Panc1 (cell line): ENCODE measurements at regions not wholly inside any gene's neighbourhood (a gene's known extent, or its start where the extent isn't known, plus 50 kb on each side); places are given as distances from the start of the nearest gene placed in this dataset.

Source experiments
- POLR2AphosphoS5 ChIP-seq: IDR thresholded peaks from 2 replicates; pipeline ENCODE4 v1.6.1; 2012; ENCODE audit warnings: mild to moderate bottlenecking, low read depth, low read length, moderate library complexity
- REST ChIP-seq, 2 experiments: IDR thresholded peaks; 2 replicates each; pipeline ENCODE4 v1.6.1; 2011 to 2012; ENCODE audit warnings: low read depth in 2 of 2, control low read depth in 1 of 2, low read length in 1 of 2, mild to moderate bottlenecking in 1 of 2, moderate library complexity in 1 of 2; ENCODE audit not compliant: insufficient read depth in 1 of 2
- SIN3A ChIP-seq: IDR thresholded peaks from 2 replicates; pipeline ENCODE4 v1.6.1; 2012; ENCODE audit warnings: low read depth, mild to moderate bottlenecking, low read length, moderate library complexity, borderline replicate concordance; ENCODE audit not compliant: insufficient read depth
- TF ChIP-seq, protein P1 (sequence below): fragments of 450-650 bp; IDR thresholded peaks from 2 replicates; pipeline ENCODE4 v1.5.1; 2017; ENCODE audit warnings: mild to moderate bottlenecking

DNA sequence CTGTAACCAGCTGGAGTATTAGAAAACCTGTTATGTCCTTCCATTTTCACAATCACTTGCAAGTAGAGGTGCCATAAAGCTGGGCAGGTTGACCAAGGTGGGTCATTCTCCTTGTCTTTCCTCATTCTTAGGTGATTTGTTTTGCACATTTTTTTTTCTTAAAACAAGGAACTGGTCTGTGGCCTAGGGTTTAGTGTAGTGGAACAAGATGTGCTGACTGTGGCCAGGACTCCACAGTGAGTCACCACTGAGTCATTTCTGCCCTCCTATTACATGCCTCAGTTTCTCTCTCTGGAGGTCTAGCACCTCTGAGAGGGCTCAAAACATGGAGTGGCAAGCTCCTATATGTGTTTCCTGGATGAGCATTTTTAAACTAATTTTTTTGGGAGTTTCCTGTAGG lies 355.9 kb downstream of the GPM6A start:
- TF ChIP-seq, protein P1, sequence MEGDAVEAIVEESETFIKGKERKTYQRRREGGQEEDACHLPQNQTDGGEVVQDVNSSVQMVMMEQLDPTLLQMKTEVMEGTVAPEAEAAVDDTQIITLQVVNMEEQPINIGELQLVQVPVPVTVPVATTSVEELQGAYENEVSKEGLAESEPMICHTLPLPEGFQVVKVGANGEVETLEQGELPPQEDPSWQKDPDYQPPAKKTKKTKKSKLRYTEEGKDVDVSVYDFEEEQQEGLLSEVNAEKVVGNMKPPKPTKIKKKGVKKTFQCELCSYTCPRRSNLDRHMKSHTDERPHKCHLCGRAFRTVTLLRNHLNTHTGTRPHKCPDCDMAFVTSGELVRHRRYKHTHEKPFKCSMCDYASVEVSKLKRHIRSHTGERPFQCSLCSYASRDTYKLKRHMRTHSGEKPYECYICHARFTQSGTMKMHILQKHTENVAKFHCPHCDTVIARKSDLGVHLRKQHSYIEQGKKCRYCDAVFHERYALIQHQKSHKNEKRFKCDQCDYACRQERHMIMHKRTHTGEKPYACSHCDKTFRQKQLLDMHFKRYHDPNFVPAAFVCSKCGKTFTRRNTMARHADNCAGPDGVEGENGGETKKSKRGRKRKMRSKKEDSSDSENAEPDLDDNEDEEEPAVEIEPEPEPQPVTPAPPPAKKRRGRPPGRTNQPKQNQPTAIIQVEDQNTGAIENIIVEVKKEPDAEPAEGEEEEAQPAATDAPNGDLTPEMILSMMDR, result no peak
- TF ChIP-seq REST (IDR thresholded peaks at IDR 0.05; ENCODE audit: insufficient read depth in 1 of 2, low read depth in 2 of 2, low read length in 1 of 2) (no peak), POLR2AphosphoS5 (no peak), SIN3A (no peak)
